ENCODE measurements at regions not wholly inside any gene's neighbourhood (a gene's known extent, or its start where the extent isn't known, plus 50 kb on each side); places are given as distances from the start of the nearest gene placed in this dataset.

- no peak for DNase-seq (ENCODE audit: low spot score)
- Histone ChIP-seq H3K4me3 (ENCODE audit: low read depth, low read length, poor library complexity, severe bottlenecking) (no peak overlapping the region), H3K4me2 (ENCODE audit: low read length) (no peak overlapping the region), H3K9me3 (ENCODE audit: low read length) (no peaks in the 10 kb centered on the region), H4K20me1 (ENCODE audit: insufficient read depth, low read length) (no peaks in the 10 kb centered on the region), H3K79me2 (ENCODE audit: insufficient read depth, low read depth, low read length) (no peaks in the 10 kb centered on the region), H2AFZ (ENCODE audit: low read length) (no peak overlapping the region), H3K4me1 (ENCODE audit: insufficient read depth, low read length, poor library complexity, severe bottlenecking) (no peaks in the 10 kb centered on the region), H3K27ac (ENCODE audit: low read depth, low read length, poor library complexity, severe bottlenecking) (no peak overlapping the region), H3K9me2 (ENCODE audit: insufficient read depth, low read length) (no peaks in the 10 kb centered on the region), H3K36me3 (ENCODE audit: insufficient read depth, low read length) (no peaks in the 10 kb centered on the region)
- ChIA-PET CTCF (ENCODE audit: unreplicated experiment) (no interaction called here), POLR2A (interaction anchor here (0.7 to 1.0 kb wide), 2 partner anchors 12 to 1398 kb away, joined by 3 read pairs; no protein-coding TSS in a partner anchor)
- TF ChIP-seq CTCF (conservative IDR thresholded peaks at IDR 0.05; ENCODE audit: low read length) (no peak), EZH2phosphoT487 (IDR thresholded peaks at IDR 0.05; ENCODE audit: borderline replicate concordance, low read depth, low read length) (no peak)
- BruUV-seq (replicated peaks), result no TSS peak
- intact Hi-C loops (cut with micrococcal nuclease; ENCODE audit: unreplicated experiment), result no loop called here
Measured at GRCh38 chr15:96817900-96818299, 487.4 kb downstream of the NR2F2 start.

- DNase-seq (ENCODE audit: low spot score), result no peak
- no peaks in the 10 kb centered on the region for H3K9me2 ChIP-seq (ENCODE audit: insufficient read depth, low read length)
- no peaks in the 10 kb centered on the region for H4K20me1 ChIP-seq (ENCODE audit: insufficient read depth, low read length)
- no peaks in the 10 kb centered on the region for H3K36me3 ChIP-seq (ENCODE audit: insufficient read depth, low read length)
- no peaks in the 10 kb centered on the region for H3K4me1 ChIP-seq (ENCODE audit: insufficient read depth, low read length, poor library complexity, severe bottlenecking)
- TF ChIP-seq CTCF (conservative IDR thresholded peaks at IDR 0.05; ENCODE audit: low read length) (no peak), EZH2phosphoT487 (IDR thresholded peaks at IDR 0.05; ENCODE audit: borderline replicate concordance, low read depth, low read length) (no peak)
- H3K4me2 ChIP-seq (ENCODE audit: low read length), result no peak overlapping the region
- H3K9me3 ChIP-seq (ENCODE audit: low read length), result no peaks in the 10 kb centered on the region
- no peak overlapping the region for H3K4me3 ChIP-seq (ENCODE audit: low read depth, low read length, poor library complexity, severe bottlenecking)
- ChIA-PET CTCF (ENCODE audit: unreplicated experiment) (no interaction called here), POLR2A (no interaction called here)
- no peak overlapping the region for H2AFZ ChIP-seq (ENCODE audit: low read length)
- no TSS peak for BruUV-seq (replicated peaks)
- no peaks in the 10 kb centered on the region for H3K79me2 ChIP-seq (ENCODE audit: insufficient read depth, low read depth, low read length)
- intact Hi-C loops (cut with micrococcal nuclease; ENCODE audit: unreplicated experiment), result no loop called here
- H3K27ac ChIP-seq (ENCODE audit: low read depth, low read length, poor library complexity, severe bottlenecking), result no peak overlapping the region
Measured at GRCh38 chr15:96818861-96819260, 488.4 kb downstream of the NR2F2 start.

- H2AFZ ChIP-seq (ENCODE audit: low read length), result no peak overlapping the region
- no peaks in the 10 kb centered on the region for H3K79me2 ChIP-seq (ENCODE audit: insufficient read depth, low read depth, low read length)
- BruUV-seq (replicated peaks), result no TSS peak
- no peaks in the 10 kb centered on the region for H3K4me1 ChIP-seq (ENCODE audit: insufficient read depth, low read length, poor library complexity, severe bottlenecking)
- no peaks in the 10 kb centered on the region for H3K9me2 ChIP-seq (ENCODE audit: insufficient read depth, low read length)
- H4K20me1 ChIP-seq (ENCODE audit: insufficient read depth, low read length), result no peaks in the 10 kb centered on the region
- no peak for DNase-seq (ENCODE audit: low spot score)
- H3K9me3 ChIP-seq (ENCODE audit: low read length), result no peaks in the 10 kb centered on the region
- intact Hi-C loops (cut with micrococcal nuclease; ENCODE audit: unreplicated experiment), result no loop called here
- TF ChIP-seq EZH2phosphoT487 (IDR thresholded peaks at IDR 0.05; ENCODE audit: borderline replicate concordance, low read depth, low read length), result no peak
- TF ChIP-seq CTCF (conservative IDR thresholded peaks at IDR 0.05; ENCODE audit: low read length), result no peak
- H3K4me3 ChIP-seq (ENCODE audit: low read depth, low read length, poor library complexity, severe bottlenecking), result no peak overlapping the region
- H3K4me2 ChIP-seq (ENCODE audit: low read length), result no peak overlapping the region
- CTCF ChIA-PET (ENCODE audit: unreplicated experiment), result no interaction called here
- POLR2A ChIA-PET, result interaction anchor here (0.6 kb wide), 1 partner anchor 83 kb away, joined by 4 read pairs; no protein-coding TSS in a partner anchor
- H3K27ac ChIP-seq (ENCODE audit: low read depth, low read length, poor library complexity, severe bottlenecking), result no peak overlapping the region
- H3K36me3 ChIP-seq (ENCODE audit: insufficient read depth, low read length), result no peaks in the 10 kb centered on the region
Measured at GRCh38 chr15:96827981-96828380, 497.5 kb downstream of the NR2F2 start.
